H1 (cell line): ENCODE measurements at regions not wholly inside any gene's neighbourhood (a gene's known extent, or its start where the extent isn't known, plus 50 kb on each side); places are given as distances from the start of the nearest gene placed in this dataset.

Experiments used
- CREB1 ChIP-seq: IDR thresholded peaks from 2 replicates; pipeline ENCODE4 v1.6.1; 2012; ENCODE audit warnings: inconsistent platforms
- KDM4A ChIP-seq: IDR thresholded peaks from one replicate; pipeline ENCODE4 v1.7.1; 2012; ENCODE audit warnings: low read depth, mild to moderate bottlenecking, moderate library complexity, low read length, inconsistent platforms; ENCODE audit not compliant: severe bottlenecking
- MAFK ChIP-seq: IDR thresholded peaks from 2 replicates; pipeline ENCODE4 v1.6.1; 2012; ENCODE audit warnings: low read depth, mild to moderate bottlenecking, improper control_type of control experiment, low read length
- PHF8 ChIP-seq: fragments of 200-600 bp; sonication (generic); conservative IDR thresholded peaks from 2 replicates; pipeline ENCODE4 v1.7.1; 2012; ENCODE audit warnings: low read depth, mild to moderate bottlenecking, inconsistent platforms, low read length, moderate library complexity
- TF ChIP-seq, protein P1 (sequence below): fragments of 300-600 bp; sonication (generic); IDR thresholded peaks from 2 replicates; pipeline ENCODE4 v1.7.1; 2012; ENCODE audit warnings: low read length, moderate library complexity, mild to moderate bottlenecking, inconsistent platforms; ENCODE audit not compliant: insufficient replicate concordance
- TF ChIP-seq, protein P2 (sequence below): IDR thresholded peaks from 2 replicates; pipeline ENCODE4 v1.6.1; 2011; ENCODE audit warnings: low read depth, mild to moderate bottlenecking, low read length; ENCODE audit not compliant: insufficient read depth

- TF ChIP-seq, protein P1, sequence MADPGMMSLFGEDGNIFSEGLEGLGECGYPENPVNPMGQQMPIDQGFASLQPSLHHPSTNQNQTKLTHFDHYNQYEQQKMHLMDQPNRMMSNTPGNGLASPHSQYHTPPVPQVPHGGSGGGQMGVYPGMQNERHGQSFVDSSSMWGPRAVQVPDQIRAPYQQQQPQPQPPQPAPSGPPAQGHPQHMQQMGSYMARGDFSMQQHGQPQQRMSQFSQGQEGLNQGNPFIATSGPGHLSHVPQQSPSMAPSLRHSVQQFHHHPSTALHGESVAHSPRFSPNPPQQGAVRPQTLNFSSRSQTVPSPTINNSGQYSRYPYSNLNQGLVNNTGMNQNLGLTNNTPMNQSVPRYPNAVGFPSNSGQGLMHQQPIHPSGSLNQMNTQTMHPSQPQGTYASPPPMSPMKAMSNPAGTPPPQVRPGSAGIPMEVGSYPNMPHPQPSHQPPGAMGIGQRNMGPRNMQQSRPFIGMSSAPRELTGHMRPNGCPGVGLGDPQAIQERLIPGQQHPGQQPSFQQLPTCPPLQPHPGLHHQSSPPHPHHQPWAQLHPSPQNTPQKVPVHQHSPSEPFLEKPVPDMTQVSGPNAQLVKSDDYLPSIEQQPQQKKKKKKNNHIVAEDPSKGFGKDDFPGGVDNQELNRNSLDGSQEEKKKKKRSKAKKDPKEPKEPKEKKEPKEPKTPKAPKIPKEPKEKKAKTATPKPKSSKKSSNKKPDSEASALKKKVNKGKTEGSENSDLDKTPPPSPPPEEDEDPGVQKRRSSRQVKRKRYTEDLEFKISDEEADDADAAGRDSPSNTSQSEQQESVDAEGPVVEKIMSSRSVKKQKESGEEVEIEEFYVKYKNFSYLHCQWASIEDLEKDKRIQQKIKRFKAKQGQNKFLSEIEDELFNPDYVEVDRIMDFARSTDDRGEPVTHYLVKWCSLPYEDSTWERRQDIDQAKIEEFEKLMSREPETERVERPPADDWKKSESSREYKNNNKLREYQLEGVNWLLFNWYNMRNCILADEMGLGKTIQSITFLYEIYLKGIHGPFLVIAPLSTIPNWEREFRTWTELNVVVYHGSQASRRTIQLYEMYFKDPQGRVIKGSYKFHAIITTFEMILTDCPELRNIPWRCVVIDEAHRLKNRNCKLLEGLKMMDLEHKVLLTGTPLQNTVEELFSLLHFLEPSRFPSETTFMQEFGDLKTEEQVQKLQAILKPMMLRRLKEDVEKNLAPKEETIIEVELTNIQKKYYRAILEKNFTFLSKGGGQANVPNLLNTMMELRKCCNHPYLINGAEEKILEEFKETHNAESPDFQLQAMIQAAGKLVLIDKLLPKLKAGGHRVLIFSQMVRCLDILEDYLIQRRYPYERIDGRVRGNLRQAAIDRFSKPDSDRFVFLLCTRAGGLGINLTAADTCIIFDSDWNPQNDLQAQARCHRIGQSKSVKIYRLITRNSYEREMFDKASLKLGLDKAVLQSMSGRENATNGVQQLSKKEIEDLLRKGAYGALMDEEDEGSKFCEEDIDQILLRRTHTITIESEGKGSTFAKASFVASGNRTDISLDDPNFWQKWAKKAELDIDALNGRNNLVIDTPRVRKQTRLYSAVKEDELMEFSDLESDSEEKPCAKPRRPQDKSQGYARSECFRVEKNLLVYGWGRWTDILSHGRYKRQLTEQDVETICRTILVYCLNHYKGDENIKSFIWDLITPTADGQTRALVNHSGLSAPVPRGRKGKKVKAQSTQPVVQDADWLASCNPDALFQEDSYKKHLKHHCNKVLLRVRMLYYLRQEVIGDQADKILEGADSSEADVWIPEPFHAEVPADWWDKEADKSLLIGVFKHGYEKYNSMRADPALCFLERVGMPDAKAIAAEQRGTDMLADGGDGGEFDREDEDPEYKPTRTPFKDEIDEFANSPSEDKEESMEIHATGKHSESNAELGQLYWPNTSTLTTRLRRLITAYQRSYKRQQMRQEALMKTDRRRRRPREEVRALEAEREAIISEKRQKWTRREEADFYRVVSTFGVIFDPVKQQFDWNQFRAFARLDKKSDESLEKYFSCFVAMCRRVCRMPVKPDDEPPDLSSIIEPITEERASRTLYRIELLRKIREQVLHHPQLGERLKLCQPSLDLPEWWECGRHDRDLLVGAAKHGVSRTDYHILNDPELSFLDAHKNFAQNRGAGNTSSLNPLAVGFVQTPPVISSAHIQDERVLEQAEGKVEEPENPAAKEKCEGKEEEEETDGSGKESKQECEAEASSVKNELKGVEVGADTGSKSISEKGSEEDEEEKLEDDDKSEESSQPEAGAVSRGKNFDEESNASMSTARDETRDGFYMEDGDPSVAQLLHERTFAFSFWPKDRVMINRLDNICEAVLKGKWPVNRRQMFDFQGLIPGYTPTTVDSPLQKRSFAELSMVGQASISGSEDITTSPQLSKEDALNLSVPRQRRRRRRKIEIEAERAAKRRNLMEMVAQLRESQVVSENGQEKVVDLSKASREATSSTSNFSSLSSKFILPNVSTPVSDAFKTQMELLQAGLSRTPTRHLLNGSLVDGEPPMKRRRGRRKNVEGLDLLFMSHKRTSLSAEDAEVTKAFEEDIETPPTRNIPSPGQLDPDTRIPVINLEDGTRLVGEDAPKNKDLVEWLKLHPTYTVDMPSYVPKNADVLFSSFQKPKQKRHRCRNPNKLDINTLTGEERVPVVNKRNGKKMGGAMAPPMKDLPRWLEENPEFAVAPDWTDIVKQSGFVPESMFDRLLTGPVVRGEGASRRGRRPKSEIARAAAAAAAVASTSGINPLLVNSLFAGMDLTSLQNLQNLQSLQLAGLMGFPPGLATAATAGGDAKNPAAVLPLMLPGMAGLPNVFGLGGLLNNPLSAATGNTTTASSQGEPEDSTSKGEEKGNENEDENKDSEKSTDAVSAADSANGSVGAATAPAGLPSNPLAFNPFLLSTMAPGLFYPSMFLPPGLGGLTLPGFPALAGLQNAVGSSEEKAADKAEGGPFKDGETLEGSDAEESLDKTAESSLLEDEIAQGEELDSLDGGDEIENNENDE, result no peak
- no peak for TF ChIP-seq PHF8
- no peak for TF ChIP-seq MAFK
- TF ChIP-seq, protein P2, sequence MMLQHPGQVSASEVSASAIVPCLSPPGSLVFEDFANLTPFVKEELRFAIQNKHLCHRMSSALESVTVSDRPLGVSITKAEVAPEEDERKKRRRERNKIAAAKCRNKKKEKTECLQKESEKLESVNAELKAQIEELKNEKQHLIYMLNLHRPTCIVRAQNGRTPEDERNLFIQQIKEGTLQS, result no peak
- TF ChIP-seq KDM4A, result no peak
- TF ChIP-seq CREB1, result no peak
These were observed 352.9 kb downstream of the FOXO1 start (continued) for GRCh38 chr13:40313269-40314200.
